Islet precursor cell (in vitro differentiated cells): ENCODE measurements at regions not wholly inside any gene's neighbourhood (a gene's known extent, or its start where the extent isn't known, plus 50 kb on each side); places are given as distances from the start of the nearest gene placed in this dataset.
A peak's percentile ranks its signal among the peaks of the same experiment; 100 is the strongest.

Experiments
- DNase-seq: peaks from one replicate; pipeline ENCODE4 v3.0.0-alpha.2; 2018

DNA sequence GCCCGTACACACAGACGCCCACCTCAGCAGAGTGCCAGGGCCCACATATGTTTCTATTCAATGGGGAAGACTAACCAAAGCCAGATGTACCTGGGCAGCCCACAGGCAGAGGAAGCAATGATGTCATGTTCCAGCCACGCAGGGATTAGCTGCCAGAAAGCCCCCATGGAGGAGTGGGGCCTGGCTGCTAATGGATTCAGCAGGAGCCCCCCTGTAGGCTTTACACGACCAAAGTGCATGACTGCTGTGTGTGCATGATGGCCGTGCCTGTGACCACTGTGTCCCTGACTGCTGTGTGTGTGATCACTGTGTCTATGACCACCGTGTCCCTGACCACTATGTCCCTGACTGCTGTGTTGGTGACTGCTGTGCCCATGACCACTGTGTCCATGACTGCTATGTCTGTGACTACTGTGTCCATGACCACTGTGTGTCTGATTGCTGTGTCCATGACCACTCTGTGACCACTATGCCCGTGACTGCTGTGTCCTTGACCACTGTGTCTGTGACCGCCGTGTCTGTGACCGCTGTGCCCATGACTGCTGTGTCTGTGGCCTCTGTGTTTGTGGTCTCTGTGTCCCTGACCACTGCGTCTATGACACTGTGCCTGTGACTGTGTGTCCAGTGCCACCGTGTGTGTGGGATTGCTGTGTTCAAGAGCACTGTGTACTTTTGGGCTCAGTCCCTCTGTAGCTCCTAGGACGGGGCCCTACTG, 409.3 kb downstream of the RPS24 start:
- DNase-seq, result peak; percentile 49

DNA sequence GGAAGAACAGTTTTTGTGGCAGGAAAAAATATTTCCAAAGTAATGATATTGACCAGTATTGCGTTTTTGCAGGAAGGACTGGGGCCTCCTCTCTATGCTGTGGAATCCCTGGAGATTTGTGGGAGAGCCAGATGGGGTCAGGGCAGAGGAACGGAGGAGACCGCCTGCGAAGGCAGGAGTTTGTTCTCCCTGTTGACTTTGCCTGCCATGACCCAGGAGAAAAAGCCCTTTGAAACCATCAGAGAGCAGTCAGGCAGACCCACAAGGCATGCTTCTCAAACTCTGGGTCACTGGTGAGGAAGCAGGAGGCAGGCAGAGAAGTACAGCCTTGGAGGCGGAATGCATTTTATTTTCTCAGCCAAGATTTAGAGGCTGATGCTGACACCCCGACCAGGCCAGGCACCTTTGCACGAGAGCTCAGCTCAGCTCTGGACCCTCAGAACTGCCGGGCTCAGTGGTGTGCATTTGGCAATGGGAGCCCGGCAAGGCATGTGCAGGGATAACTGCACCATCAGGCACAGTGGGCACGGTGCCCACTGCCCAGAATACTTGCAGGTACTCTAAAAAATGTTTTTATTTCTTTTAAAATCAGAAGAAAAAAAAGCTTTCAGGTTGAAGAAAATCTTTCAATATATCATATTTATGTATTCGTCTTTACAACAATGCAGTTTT, 410.4 kb downstream of the RPS24 start:
- DNase-seq, result peak; percentile 32

DNA sequence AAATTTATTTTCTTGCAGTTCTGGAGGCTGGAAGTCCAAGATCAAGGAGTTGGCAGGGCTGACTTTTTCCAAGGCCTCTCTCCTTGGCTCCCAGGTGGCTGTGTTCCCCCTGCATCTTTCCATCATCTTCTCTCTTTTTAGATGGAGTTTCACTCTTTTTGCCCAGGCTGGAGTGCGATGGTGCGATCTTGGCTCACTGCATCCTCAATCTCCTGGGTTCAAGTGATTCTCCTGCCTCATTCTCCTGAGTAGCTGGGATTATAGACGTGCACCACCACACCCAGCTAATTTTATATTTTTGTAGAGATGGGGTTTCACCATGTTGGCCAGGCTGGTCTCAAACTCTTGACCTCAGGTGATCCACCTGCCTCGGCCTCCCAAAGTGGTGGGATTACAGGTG, 411.1 kb downstream of the RPS24 start:
- DNase-seq, result peak; percentile 6

DNA sequence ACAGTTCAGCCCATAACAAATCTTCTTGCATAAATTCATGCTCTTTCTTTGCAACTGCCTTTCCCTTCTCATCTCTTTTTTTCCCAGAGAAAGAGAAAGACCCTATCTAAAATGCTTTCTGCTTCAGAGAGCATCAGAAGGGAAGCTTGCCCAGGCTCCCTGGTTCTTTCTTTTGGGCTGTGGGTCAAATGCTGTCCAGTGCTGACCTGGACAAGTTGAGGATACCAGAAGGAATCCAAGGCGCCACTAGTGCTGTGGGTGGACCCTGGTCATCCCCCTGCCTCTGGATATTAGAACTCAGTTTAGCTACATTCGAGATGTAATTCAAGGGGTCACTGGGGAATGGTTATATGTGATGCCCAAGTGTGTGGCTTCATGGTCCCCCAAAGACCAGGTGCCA, 411.6 kb downstream of the RPS24 start:
- peak; percentile 24 for DNase-seq

DNA sequence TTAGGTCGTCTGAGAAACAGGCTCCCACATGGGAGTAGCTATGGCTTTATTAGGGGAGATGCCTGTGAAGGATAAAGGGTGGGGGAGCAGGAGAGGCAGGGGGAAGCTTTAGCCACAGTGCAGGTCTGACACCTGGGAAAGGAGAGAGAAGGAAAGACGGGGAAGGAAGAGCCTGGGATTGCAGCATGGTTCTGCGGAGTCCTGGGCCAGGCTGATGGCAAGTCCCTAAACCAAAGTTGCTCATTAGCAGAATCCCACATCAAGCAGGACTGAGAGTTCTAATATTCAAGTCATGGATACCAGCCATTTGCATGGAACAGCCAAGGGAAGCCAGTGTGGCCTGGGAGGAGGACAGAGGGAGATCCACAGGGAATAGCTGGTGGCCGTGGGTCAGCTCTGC, 414.8 kb downstream of the RPS24 start:
- DNase-seq, result peak; percentile 40

DNA sequence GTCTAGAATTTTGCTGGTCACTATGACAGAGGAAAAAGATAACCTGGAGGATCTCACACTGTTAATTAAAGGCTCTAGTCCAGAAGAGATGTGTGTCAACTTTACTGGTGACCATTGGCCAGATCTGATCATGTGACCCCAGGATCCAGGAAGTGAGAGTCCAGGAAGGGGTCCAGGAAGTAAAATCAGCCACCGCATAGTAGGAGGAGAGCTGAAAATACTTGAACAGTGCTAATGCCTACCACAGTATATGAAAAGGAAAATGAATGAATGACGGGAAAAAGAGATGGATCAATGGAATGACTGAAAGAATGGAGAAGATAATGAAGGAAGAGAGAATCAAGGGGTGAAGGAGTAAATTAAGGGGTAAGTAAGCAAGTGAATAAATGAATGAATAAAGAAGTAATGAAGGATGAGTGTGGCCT, 415.3 kb downstream of the RPS24 start:
- no peak for DNase-seq

DNA sequence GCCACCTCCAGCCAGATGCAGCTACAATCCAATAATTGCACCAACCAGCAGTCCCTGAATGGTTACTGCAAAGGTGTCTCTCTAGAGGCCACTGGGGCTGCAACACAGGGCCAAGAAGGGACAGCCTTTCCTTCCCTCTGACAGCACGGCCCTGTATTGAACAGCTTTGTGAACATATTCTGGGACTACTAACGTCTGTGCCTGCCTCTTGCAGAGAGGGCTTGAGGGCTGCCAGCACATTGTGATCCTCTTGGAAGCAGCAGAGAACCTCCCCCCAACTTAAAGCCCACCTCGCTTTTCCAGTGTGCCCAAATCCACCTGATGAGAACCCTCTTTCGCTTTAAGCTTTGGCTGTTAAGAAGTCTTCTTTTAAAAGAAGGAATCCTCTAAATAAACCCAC, 415.9 kb downstream of the RPS24 start:
- peak; percentile 29 for DNase-seq

DNA sequence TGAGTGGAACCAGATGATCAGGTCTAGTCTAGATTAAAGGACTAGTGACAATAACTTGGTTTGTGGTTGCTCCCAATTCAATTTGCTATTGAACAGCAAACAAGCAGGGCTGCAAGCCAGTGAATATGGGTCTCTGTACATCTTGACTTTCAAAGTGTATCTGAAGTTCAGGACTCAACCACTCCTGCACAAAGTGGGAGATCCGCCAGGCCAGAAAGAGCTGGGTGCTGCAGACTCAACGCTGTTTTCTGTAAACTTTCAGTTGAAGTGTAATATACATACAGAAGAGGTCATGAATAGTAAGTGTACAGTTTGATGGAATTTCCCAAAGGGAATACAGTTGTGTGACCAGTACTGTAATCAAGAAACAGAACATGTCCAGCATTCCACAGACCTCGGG, 416.6 kb downstream of the RPS24 start:
- DNase-seq, result peak; percentile 43

DNA sequence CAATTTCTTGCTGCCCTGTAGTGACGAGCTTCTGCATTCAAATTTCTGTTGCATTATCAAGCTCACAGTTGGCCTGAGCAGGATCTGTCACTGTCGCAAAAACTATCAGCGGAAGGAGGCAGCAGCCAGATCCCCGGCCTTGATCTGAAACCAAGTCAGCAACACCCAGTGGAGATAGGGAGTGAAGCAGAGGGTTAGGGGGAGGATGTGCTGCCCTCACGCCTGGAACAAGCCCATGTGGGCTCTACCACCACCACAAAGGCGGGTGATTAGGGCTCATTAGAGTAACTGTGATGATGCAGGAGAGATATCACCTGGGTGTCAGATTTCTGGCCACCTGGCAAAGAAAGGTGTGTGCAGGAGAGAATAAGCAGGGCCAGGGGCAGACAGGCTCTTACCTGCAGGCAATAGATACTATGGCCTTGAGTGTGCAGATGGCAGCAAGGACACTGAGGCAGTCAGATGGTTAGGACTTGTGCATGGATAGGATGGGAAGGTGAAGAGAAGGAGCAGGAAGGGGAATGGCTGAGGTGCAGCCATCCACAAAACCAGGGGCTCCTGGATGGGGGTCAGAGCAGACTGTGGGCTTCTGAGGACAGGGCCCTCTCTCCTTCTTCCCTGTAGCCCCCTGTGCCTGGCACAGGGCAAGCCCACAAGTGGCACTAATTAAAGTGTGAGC, 417.3 kb downstream of the RPS24 start:
- peak; percentile 48 for DNase-seq

DNA sequence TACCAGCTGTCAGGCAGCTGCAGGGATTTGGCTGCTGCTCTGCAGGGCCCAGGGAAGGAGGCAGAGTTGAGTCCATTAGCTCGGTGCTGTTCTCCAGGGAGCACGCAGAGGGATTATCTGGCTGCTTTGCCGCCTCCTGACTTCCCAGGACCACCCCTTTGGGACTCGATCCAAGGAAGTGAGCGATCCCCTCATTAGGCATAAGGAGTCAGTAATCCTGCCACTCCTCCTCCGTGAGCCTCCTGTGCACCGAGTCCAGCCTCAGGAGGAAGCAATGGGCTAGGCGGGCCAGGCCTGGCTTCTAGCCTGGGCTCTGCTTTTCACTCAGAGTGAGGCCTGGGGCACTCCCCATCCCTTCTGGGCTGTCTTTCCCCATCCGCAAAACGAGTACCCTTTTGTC, 417.9 kb downstream of the RPS24 start:
- no peak for DNase-seq

DNA sequence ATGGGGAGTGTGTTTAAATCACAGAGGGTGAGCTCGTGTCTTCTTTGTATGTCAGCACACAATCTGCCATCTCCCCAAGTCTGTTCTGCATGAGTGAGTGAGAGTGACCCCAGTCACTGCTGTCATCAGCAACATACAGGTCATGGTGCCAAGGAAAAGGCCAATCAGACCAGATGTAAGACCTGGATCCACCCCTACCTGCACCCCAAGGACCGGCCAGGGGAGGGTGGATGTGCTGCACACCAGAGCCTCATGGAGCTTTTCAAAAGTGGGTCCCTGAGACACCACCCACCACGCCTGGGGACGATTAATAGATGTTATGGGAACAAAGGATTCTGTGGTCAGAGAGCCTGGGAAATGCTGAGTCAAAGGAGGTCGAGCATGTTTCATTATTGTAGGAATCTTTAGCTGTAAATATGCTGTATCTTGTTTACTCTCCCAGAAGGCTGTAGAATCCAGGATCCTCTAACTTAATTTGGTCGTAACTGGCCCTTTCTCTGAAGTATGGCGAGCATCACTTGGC, 420.5 kb downstream of the RPS24 start:
- no peak for DNase-seq

DNA sequence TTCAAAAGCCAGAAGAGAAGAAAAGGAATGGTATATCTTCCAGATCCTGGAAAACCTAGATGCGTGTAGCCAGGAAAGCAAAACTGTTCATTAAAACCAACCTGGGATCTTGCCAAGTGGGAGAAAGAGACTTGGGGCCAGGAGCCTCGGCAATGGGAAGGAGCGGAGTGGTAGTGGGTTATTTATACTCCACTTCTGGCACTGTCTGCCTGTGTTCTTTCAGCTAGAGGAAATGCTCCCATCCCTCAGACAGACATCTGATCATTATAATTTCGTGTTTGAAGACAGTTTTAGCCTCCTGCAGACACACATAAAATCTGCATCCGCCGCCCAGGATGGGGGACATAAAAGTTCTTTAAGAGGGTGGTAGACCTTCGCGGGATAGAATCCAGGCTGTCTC, 421.6 kb downstream of the RPS24 start:
- no peak for DNase-seq

DNA sequence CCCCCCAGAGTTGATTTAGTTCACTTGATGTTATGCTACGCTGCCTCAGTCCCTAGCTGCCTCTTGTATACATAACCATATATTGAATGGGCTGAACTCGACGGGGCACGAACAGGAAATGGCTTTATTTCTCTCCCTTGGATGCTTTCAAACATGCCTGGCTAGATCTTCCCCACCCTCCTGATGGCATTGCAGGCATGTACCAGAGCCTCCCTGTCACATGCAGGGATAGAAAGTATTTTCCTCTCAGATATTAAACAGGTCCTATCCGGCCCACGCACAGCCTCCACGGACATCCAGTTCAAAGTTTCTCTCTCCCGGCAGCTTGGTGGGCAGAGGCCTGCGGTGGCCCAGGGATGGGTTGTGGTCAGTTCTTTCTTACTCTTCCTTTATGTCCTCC, 422.1 kb downstream of the RPS24 start:
- DNase-seq, result no peak

DNA sequence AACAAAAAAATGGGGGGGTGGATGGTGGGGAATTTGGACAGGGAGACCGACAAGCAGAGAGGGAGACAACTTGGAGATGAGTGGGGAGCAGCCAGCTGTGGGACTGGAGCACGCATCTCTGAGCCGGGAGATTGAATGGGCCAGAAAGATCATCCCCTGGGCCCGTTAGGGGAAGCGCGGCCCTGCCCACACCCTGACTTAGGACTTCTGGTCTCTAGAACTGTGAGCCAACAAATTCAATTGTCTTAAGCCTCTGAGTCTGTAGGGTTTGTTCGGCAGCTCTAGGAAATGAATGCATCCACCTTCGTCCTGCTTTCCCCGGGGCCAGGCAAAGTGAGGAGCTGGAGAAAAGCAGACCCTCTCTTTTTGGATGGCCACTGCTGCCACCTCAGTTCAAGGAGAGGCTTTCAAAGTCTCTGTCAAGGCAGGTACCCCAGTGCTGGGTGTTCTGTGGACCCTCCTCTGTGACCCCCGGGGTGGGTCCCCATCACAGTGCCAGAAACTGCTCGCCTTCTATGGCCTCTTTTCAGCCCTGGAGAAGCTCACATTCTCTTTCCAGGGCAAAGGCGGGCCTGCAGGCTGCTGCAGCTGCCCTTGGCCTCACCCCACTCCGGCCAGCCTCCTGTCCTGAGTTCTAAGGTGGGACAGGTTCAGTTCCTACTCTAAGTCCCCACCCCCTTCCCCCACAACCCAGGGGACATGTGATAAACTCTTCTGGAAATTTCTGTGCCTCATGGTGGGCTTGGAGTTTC, 423.2 kb downstream of the RPS24 start:
- no peak for DNase-seq

DNA sequence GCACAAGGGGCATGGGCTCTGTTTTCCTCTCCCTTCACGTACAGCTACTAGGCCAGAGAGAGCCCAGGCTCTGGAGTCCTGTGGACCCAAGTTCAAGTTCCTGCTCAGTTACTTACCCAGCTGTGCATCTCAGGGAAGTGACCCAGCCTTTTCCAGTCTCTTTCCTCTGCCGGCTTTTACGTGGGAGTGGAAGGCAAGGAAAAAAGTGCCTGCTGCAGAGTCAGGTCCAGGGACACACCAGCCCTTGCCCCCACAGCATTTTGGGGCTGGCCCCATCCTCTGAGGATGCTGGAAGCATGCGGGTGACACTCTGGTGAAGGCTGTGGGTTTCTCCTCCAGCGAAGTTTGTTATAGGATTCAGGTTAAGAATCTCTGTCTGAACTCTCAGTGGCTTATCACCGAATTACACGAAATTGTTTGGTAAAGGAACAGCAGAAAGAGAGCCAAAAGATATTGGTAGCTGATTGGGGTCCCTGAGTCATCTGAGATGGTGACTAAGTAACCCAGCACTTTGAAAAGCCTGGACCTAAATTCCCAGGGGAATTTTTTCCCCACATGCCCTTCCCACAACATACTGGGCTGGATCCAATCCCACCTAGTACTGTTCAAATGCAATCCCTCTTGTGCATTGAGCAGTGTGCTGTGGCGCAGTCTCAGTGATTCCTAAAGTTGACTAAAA, 424.3 kb downstream of the RPS24 start:
- DNase-seq, result no peak

DNA sequence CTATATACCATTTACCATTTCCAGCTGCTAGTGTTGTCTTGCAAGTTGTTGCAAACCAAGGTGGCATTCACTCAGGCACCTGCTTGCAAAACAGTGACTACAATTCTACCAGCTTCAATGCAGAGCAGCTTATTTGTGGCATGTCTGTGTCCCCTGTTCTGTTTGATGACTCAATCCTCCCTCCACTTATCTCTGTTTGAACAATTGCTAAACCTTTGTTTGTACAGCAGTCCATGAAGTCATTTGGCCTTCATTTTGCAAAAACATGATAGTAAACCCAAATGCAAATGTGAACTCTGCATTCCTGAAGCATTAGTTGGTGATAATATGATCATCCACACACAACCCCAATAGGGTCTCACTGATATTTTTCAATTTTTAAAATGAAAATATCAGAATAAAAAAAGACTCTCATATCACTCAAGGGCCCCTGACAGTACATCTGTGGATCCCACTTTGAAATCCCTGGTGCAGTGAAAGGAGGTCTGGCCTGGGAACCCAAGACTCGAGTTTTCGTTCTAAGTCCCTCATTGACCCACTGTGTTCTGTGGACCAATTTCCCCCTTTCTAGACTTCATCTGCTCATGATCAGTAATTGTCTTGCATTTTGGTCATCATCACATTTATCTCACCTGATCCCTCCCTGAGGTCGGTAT, 425.4 kb downstream of the RPS24 start:
- no peak for DNase-seq

DNA sequence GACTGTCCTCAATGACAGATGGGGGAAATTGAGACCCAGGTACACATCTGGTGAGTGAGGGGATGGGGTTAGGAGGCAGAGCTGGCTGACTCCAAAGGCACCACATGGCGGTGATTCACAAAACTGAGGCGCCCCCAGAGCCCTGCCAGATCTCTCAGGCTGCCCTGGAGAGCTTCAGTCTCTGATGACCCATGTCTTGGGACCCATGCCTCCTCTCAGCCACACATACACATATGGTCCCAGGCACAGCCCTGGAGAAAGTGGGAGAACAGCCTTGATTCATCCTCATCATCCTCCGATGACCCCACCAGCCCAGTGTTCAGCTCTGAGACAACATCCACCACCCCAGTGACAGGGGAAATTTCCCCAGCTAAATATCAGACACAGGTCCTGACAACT, 426.0 kb downstream of the RPS24 start:
- no peak for DNase-seq

DNA sequence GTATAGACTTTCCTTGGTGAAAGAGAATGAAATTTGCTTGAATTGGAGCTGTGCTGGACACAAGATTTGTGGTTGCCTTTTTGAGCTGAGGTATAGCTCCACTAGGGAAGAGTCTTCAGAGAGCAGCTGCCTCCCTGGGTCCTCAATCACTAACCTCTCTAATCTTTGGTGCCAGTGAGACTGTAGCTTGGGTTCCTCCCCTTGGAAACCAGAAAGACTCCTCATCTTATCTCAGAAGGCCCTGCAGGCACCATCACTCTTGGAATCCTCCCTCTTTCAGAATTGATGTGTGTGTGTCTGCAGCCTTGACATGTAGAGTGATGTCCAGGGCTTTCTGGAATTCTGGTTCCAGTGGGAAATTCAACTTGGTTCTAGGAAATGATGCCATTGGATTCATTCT, 426.5 kb downstream of the RPS24 start:
- no peak for DNase-seq

DNA sequence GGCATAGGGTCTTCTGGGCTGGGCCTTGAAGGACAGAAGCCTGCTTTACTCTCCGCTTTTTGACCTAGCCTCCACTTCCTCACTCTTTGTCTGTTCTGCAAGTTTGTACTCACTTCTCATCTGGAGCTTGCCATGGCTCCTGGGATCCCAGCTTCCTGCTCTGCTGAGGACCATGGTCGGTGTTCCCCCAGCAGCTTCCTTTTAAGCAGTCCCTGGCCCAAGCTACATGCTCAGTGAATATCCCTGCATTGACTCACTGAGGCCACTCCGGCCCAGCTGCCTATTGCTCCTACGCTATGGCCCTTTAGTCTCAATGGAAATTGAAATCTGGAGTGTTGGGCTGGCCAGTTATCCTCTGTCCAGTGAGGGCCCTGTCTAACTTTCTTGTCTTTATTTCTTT, 427.7 kb downstream of the RPS24 start:
- DNase-seq, result peak; percentile 44

DNA sequence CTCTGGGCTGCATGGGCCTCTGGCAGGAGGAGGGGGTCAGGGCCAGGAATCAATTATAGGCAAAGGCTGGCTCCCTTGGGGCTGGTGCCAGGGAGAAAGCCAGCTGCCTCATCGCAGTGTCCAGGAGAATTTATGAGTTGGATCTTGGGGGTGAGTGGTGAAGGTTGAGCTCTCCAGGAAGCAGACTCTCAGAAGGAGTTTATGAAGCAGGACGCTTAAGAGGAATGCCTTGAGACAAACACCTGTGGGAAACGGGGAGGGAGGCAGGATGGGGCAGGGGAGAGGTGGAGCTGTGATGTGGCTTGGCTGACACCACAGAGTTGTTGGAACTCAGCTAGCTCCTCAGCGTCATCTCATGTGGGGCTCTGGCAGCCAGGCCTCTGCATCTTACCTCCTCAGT, 428.5 kb downstream of the RPS24 start:
- DNase-seq, result no peak

DNA sequence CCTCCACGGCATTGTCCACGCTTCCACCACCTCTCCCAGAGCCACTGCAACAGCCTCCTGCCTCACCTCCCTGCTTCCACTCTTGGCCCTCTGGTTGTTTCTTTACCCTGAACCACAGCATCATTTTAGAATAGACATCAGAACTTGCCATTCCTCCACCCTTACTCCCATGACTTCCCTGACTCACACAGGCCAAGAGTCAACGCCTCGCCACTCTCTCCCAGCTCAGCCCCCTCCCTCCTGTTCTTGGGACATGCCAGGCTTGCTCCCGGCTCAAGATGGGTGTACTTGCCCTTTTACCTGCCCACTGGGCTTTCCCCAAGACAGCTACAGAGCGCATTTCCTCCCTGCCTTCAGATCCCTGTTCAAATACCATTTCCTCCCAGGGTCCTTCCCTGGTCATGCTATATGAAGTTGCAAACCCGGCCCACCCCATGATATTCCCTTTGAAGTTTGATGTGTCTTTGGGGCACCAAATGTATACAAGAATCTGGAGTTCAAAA, 429.1 kb downstream of the RPS24 start:
- peak; percentile 32 for DNase-seq
